HG03354 (cell line): ENCODE measurements at regions not wholly inside any gene's neighbourhood (a gene's known extent, or its start where the extent isn't known, plus 50 kb on each side); places are given as distances from the start of the nearest gene placed in this dataset.
"Not testable (repeated sequence)": the region's sequence is repeated elsewhere in the genome, so short reads cannot be mapped to it uniquely, and the experiment has no call there.

ENCODE experiments used
- ATAC-seq: cut with Tn5 transposase; IDR thresholded peaks from one replicate; pipeline ENCODE4 v1.9.1; 2021; ENCODE audit warnings: mild to moderate bottlenecking; ENCODE audit not compliant: unreplicated experiment, poor library complexity, severe bottlenecking

DNA sequence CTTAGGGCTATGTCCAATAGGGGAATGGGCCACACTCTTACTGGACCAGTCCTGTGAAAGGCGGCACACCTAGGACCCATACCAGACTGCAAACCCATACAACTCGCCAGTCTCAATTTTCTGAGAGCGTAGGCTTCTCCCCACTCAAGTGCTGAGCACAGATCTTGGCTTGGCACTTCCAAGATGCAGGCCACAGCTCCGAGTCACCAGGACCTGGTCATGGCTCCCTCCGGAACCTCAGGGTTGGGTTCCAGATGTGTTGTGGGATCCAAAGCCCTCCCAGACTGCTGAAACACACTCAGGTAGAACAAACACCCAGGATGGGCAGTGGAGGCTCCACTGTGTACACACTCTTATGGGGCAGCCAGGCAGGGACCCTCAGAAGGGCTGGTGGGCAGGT is 103.3 kb downstream of the TMEM144 start:
- ATAC-seq: no peak

DNA sequence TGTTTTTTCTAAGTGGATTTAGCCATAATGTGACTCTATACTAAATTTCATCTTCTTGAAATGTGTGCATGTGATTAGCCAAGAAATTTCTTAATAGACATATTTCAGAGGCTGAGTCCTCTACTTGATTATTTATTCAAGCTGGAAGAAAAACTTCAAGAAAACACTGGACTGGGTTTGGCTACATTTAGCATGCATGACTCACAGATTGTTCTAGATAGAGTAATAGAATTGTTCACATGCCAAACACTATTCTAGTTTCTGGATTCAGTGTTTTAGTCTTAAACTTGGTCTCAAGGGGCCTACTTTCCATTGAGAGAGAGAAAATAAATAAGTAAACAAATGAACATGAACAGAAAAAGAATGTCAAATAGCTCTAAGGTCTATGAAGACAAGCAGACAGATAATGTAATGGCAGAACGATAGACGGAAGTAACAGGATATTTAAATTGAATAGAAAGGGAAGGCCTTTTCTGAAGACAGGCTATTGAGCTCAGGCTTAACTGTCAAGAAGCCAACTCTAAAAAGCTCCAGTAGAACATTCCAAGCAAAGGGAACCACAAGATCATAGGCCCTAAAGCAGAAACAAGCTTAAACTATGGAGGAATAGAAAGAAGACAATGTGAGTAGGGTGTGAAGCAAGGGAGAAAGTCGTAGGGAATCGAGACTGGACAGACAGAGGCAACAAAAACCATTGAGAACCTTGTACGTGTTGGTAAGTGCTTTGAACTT is 104.6 kb downstream of the TMEM144 start:
- no peak for ATAC-seq

DNA sequence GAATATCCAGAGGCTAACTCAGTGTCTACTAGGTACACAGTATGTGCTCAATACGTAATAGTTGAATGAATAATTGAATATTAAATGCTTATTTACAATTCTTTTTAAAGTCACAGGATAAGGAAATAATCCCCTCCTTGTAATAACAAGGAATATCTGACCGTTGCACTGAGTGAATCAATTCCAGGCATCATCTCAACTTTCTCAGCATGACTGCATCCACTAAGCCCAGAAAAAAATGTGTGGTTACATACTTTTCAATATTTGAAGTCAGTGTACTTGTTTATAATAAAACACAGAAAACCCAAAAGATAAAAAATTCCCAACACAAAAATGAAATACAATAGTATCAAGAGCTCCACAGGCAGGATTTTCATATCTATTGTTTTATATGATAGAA is 105.4 kb downstream of the TMEM144 start:
- ATAC-seq: no peak

DNA sequence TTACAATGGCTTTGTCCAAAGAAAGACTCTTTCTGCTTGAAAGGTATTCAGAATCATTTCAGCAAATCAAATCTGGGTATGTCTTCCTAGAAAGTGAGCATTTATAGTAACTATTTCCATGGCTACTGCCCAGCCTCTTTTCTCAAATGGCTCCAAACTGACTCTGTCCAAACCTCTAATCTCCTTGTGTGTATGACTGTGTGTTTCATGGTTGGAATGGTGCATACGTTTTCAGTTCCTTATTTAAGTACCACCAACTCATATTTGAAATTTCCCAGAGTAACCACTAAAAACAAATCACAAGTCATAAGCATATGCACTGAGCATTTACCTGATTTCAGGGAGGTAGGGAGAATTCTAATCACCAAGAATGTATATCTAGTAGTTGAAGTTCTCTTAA is 106.0 kb downstream of the TMEM144 start:
- ATAC-seq: peak; percentile 66

DNA sequence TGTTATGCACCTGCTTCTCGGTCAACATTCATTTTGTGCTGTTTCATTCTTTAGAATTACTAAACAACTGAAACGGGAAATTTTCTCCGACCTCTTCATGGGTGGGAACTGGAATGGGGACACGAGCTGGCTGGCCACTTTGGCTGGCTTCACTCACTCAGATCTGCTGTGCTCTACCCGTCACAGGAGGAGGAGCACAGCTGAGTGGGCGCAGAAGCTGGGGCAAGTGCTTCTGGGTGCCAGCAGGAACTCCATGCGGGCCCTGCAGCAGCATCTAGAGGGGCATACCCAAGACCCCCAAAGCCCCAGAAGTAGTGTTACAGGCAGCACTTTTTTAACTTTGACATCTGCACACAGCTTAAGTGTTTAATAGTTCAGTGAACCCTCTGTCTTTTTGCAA is 109.6 kb downstream of the TMEM144 start:
- ATAC-seq: no peak

DNA sequence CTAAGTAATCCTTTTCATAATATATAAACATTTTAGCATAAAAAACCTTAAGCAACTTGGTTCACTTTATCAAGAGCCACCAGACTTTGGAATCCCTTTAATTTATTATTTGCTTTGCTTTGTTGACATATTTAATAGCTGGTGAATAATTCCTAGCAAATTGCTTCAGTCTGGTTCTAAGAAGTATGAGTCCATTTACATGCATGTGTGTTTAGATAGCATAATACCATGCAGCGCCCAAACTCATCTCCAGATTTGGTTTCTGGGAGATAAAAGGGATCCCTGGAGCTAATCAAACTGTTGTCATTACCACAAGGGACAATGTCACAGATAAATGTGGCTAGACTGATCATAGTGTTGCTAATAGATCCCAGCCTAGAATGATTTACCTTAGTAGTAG is 111.8 kb downstream of the TMEM144 start:
- ATAC-seq: no peak

DNA sequence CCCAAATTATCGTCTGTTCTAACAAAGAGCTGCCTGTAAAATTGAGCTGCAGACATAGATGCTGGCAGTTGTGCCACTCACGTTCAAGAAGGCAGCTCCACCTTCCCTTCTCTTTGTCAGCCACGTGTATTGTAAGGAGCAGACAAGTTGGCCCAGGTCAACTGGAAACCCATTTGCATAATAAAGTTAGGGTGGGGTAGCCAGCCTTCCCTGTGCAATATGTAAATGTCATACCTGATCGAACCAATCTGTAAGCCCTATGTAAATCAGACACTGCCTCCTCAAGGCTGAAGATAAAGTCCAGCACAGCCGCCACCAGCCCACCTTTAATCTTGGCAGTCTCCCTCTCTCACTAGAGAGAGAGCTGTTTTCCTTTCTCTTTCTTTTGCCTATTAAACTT is 117.2 kb downstream of the TMEM144 start:
- ATAC-seq: no peak

DNA sequence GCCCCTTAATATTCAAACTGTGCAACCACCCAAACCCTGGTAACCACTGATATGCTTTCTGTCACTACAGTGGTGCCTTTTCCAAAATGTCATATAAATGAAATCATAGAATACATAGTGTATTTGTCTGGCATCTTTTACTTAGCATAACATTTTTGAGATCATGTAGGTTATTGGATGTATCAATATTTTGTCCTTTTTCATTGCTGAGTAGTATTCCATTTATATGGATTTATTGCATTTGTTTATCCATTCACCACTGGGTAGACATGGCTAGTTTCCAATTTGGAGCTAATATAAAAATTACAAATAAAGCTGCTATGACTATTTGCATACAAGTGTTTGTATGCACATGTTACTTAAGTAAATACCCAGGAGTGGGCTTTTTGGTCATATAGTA is 121.6 kb downstream of the TMEM144 start:
- ATAC-seq: no peak

DNA sequence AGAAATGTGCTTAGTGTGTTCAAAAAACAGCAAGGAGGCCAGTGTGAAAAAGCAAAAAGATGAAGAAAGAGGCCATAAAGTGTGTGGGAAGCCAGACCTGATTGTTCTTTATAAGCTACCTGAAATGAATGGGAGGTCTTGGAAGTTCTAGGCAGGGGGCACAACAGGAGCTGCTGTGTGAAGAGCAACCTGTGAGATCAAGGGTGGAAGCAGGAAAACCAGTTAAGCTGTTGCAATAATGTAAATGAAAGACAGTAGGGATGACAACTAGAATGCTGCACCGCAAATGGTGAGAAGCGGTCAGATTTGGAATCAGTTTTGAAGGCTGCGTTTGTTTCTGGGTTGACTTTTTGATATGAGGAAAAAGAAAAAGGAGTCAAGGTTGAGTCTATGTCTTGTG is 123.5 kb downstream of the TMEM144 start:
- ATAC-seq: no peak

DNA sequence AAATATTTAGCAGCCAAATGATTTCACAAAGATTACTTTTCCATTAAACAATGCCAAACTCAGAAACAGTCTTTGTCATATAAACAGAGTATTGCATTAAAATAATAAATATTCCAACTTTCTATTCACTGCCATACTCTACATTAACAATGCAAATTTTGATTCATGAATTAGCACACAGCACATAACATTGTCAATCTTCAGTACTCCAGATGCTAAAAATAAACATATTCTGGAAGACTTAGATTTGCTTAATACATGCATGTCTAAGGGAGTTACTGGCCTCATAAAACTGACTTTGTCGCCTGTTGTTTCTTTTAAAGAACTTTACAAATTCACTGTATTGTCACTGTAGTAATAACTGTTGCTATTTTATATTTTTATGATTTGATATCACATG is 131.6 kb downstream of the TMEM144 start:
- ATAC-seq: no peak

DNA sequence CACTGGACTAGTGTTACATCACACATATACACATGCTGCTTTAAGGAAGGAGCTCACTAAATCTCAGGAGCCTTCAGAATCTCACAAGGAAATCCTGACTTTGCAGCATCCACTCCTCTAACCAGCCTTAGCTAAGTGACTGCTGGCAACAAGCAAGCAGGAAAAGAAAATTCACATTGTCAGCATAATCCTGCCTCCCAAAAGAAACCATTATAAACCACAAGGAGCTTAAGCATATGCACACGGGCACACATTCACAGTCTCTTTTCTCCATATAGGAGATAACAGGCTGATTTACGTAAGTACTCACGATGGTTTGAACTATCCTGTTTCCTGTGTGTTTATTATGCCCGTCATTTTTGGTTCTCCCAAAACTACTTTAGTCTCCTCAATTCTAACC is 136.3 kb downstream of the TMEM144 start:
- no peak for ATAC-seq

DNA sequence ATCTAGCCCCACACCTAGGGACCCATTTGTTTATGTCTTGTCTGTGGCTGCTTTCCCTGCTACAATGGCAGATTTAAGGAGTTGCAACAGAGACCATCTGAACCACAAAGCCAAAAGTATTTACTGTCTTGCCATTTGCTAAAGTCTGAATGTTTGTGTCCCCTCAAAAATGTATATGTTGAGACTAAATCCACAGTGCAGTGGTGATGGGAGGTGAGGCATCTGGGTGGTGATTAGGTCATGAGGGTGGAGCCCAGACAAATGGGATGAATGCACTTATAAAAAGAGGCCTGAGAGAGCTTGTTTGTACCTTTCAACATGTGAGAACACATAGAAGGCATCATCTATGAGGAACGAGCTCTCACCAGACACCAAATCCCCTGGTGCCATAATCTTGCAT is 137.3 kb downstream of the TMEM144 start:
- ATAC-seq: no peak

DNA sequence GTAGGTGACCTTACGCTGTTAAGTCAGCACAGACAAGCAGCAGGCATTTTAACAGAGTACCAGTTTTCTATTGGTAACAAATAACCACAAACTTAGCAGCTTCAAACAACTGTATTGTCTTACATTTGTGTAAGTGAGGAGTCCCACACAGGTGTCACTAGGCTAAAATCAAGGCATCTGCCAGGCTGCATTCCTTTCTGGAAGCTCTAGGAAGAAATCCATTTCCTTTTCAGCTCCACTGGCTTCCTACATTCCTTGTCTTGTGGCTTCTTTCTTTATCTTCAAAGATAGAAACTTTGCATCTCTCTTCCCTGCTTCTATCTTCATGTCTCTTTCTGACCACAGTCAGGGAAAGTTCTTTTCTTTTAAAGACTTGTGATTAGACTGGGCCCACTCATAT is 139.9 kb downstream of the TMEM144 start:
- ATAC-seq: no peak

DNA sequence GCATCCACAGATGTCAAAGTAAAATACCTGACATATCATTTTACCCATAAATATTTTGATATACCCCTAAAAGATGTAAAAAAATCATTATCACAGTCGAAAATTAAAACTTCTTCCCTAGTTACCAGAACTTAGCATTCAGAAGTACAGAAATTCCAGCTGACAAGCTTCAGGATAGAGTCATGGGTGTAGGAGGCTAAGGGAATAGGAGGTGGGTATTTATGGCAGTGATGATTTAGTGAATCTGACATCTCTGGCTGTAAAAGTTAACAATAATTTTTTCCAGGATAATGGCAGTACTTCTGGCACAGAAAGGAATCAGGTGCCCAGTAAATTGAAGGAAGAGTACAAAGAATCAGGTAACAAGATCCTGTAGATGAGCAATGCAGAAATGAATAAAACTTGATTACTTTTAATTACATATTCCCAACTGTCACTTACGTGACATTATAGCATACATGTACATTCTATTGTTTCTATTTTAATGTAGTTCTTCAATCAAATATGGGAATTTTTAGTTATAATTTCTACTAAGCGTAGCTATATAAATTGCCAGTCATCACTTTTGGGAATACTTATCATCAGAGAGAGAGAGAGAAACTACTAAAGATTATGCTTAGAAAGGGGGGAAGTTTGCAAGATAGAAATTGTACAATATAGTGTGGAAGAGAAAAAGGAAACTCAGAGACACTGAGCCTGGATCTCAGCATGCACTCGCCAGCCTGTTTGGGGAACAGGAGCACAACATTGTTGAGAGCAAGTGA is 143.4 kb downstream of the TMEM144 start:
- ATAC-seq: no peak

DNA sequence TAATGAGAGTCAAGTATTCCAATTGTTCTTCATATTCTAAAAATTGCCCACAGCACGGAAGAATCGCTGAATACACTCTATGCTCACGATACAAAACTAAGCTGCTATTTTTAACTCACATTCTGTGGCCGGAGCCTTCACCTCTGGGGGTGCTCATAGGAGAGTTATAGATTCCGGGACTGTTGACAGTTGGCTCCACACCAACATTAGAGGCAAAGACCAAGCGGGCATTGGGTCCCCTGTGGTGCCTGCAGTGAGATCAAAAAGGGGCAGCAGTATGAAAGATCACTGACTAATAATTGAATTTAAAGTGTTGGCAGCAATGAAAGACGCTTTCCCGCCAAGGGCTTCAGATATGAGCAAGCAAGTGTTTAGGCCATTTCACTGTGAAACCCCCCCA is 146.0 kb downstream of the TMEM144 start:
- ATAC-seq: no peak

DNA sequence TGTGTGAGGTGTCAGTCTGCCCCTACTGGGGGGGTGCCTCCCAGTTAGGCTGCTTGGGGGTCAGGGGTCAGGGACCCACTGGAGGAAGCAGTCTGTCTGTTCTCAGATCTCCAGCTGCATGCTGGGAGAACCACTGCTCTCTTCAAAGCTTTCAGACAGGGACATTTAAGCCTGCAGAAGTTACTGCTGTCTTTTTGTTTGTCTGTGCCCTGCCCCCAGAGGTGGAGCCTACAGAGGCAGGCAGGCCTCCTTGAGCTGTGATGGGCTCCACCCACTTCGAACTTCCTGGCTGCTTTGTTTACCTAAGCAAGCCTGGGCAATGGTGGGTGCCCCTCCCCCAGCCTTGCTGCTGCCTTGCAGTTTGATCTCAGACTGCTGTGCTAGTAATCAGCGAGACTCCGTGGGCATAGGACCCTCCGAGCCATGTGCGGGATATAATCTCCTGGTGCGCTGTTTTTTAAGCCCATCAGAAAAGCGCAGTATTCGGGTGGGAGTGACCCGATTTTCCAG is 153.7 kb upstream of the RXFP1 start:
- not testable (repeated sequence) for ATAC-seq

DNA sequence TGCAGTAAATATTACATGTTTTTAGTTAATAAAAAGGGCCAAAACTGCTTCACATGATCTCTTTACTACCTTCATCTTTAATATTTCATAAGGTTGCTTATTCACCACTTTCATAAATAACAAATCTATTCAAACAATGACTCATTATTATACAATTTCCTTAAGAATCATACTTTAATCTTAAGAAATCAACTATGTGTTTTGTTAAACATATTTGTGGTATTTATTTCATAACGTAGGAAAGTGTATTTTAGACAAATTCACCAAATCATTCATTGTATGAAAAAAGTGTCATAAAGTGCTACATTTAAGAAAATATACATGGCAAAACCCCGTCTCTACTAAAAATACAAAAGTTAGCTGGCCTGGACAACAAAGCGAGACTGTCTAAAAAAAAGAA is 150.5 kb upstream of the RXFP1 start:
- no peak for ATAC-seq

DNA sequence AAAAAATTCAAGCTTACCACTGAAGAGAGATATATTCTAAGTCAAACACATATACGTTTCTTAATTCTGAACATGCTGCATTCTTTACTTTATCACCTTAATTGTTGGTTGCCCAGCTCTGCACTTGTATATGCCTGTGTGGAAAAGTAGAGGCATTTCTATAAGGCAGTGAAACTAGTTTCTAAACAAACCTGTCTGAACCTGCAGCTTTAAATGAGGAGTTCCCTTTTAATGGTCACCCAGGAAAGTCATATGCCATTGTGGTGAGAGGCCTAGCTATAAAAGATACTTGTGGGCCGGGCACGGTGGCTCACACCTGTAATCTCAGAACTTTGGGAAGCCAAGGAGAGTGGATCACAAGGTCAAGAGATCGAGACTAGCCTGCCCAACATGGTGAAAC is 147.4 kb upstream of the RXFP1 start:
- ATAC-seq: no peak

DNA sequence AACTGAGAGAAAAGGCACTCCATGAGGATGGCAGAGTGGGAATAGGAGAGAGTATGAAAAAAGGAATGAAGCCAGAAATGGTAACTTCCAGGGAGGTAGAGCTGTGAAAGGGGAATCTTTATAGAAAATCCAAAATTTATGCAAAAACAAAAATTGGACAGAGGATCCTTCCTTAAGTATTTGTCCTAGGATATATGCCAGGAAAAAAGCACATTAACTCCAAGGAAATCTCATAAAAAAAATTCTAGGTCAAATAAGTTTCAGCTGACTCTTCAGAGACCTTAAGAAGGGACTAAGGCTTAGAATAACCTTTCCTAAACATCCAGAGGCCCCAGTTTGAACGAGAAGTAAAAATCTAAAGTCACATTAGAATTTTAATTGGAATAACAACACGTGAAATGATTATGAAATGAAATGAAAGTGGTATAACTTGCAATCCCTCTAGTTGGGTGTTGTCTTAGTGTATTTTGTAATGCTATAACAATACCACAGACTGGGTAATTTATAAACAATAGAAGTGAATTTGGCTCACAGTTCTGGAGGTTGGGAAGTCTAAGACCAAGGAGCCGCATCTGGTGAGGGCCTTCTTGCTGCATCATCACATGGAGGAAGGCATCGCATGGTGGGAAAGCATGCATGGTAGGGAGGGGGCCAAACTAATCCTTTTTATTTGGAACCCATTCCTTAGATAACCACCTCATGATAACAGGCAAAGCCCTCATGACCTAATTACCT is 145.4 kb upstream of the RXFP1 start:
- ATAC-seq: no peak

DNA sequence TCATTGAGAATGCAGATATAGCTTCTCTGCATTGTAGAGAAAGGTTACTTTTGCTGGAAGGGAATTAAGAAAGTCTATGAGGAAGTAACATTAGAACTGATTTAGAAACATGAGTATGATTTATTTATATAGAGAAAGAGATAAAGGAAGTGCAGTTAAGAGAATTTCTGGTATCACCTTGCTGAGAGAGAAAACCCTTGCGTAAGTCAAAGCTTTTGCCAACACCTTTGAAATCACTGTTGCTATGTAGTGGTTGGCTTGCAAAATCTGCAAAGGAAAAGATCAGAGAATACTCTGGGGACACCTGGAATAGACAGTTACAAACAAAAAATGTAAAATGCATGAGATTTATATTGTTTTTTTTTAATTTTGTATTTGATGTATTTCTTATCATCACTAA is 137.3 kb upstream of the RXFP1 start:
- ATAC-seq: no peak

DNA sequence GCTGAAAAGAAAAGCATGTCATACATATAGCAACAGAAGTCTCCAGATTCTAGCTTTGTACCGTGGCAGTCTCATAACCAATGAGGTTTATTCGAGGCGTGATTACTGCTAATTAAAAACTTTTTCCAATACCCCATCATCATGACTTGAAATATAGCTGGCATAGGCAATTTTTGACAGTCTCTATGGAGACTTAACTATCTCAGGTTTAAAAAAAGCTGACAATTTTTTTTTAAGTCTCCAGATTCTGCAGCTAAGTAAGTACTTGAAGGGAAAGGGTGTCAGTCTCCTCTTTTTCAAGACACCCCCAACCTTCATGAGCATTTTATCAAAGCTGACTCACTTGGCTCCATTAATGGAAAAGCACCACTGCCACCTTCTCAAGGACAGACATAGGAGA is 126.3 kb upstream of the RXFP1 start:
- ATAC-seq: no peak
